ENCODE measurements at regions not wholly inside any gene's neighbourhood (a gene's known extent, or its start where the extent isn't known, plus 50 kb on each side); places are given as distances from the start of the nearest gene placed in this dataset.
A peak's percentile ranks its signal among the peaks of the same experiment; 100 is the strongest.
"Not testable (repeated sequence)": the region's sequence is repeated elsewhere in the genome, so short reads cannot be mapped to it uniquely, and the experiment has no call there.

DNA sequence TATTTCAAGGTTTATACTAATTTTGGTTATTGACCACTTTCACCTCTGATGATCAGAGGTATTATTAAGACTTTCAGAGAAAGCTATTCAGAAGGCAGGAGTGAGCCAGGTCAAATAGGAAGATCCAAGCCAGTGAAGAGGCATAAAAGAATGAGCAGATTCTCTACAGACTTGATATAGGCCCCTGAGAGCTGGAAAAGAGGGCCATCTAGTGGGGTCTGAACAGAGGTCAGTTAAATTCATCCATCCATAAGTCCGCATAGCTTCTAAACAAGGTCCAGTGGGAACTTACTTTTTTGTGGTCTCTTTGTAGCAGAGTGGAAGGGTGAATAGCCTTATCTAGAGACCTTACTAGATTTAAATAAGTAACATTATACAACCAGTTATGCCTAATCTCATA, 126.6 kb upstream of the UFM1 start:
- Histone ChIP-seq H3K9me1 (ENCODE audit: insufficient read depth, low read length) (no peaks in the 10 kb centered on the region), H3K9me3 (ENCODE audit: control insufficient read depth, insufficient read depth, low read length) (no peaks in the 10 kb centered on the region), H3K56ac (ENCODE audit: extremely low read depth, insufficient read depth, low read length) (no peak overlapping the region), H2BK15ac (ENCODE audit: low read depth, low read length) (no peak overlapping the region), H2BK120ac (ENCODE audit: low read depth, low read length) (no peak overlapping the region), H3K9ac (ENCODE audit: low read depth, low read length) (no peak overlapping the region), H4K8ac (ENCODE audit: low read depth in 2 of 2, low read length in 2 of 2) (no peak overlapping the region), H3K27ac (ENCODE audit: insufficient read depth, low read length) (no peak overlapping the region), H3K23ac (ENCODE audit: low read depth, low read length) (no peak overlapping the region), H2BK20ac (ENCODE audit: low read depth, low read length) (no peak overlapping the region), H3K4me2 (ENCODE audit: low read depth, low read length) (no peak overlapping the region), H4K5ac (ENCODE audit: low read depth, low read length) (no peak overlapping the region), H3K18ac (ENCODE audit: low read depth, low read length) (no peak overlapping the region), H4K20me1 (ENCODE audit: insufficient read depth, low read length) (no peaks in the 10 kb centered on the region), H2AK9ac (replicated peaks; ENCODE audit: low read depth, low read length, poor library complexity) (no peak overlapping the region), H3K79me1 (ENCODE audit: low read depth in 1 of 2, low read length in 2 of 2) (no peaks in the 10 kb centered on the region), H3K4me3 (ENCODE audit: insufficient read depth, low read depth, low read length) (no peak overlapping the region), H2AFZ (replicated peaks; ENCODE audit: low read length, poor library complexity) (no peak overlapping the region), H3K36me3 (ENCODE audit: control insufficient read depth, insufficient read depth, low read length) (no peaks in the 10 kb centered on the region), H4K91ac (ENCODE audit: insufficient read depth, low read depth, low read length) (no peak overlapping the region), H3K27me3 (ENCODE audit: control insufficient read depth, insufficient read depth, low read length) (no peaks in the 10 kb centered on the region), H3K14ac (replicated peaks; ENCODE audit: low read depth, low read length) (no peak overlapping the region), H2AK5ac (ENCODE audit: low read depth, low read length) (no peak overlapping the region), H3K4ac (ENCODE audit: low read depth, low read length) (no peak overlapping the region), H3K4me1 (ENCODE audit: control insufficient read depth, insufficient read depth, low read length) (no peaks in the 10 kb centered on the region), H2BK5ac (ENCODE audit: low read depth, low read length, poor library complexity, severe bottlenecking) (no peak overlapping the region)
- ChIA-PET CTCF (interaction anchor here (1.2 kb wide), 1 partner anchor 582 kb away, joined by 3 read pairs; no protein-coding TSS in a partner anchor), POLR2A (ENCODE audit: unreplicated experiment) (no interaction called here)
- ATAC-seq (ENCODE audit: low read depth) = no peak
- intact Hi-C loops (cut with micrococcal nuclease) = loop anchor here (10.0 kb wide), 1 partner anchor 578 kb away; no protein-coding TSS in a partner anchor
- dilution Hi-C loops (cut with HindIII; ENCODE audit: low sequenced_read_pairs, unreplicated experiment) = no loop called here
- TF ChIP-seq RFX5 (IDR thresholded peaks at IDR 0.05; ENCODE audit: low read depth, low read length) (no peak), MAFK (IDR thresholded peaks at IDR 0.05; ENCODE audit: low read depth, low read length) (no peak), POLR2A (IDR thresholded peaks at IDR 0.05; ENCODE audit: low read depth, low read length) (no peak), RCOR1 (IDR thresholded peaks at IDR 0.05; ENCODE audit: insufficient replicate concordance, low read length) (no peak), CHD1 (IDR thresholded peaks at IDR 0.05; ENCODE audit: low read depth, low read length) (no peak), CEBPB (IDR thresholded peaks at IDR 0.05; ENCODE audit: low read depth, low read length) (no peak), RAD21 (IDR thresholded peaks at IDR 0.05; ENCODE audit: low read length) (peak; percentile 34; the same call in 1 of the 2 replicates)
- TF ChIP-seq, protein P1, sequence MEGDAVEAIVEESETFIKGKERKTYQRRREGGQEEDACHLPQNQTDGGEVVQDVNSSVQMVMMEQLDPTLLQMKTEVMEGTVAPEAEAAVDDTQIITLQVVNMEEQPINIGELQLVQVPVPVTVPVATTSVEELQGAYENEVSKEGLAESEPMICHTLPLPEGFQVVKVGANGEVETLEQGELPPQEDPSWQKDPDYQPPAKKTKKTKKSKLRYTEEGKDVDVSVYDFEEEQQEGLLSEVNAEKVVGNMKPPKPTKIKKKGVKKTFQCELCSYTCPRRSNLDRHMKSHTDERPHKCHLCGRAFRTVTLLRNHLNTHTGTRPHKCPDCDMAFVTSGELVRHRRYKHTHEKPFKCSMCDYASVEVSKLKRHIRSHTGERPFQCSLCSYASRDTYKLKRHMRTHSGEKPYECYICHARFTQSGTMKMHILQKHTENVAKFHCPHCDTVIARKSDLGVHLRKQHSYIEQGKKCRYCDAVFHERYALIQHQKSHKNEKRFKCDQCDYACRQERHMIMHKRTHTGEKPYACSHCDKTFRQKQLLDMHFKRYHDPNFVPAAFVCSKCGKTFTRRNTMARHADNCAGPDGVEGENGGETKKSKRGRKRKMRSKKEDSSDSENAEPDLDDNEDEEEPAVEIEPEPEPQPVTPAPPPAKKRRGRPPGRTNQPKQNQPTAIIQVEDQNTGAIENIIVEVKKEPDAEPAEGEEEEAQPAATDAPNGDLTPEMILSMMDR (conservative IDR thresholded peaks at IDR 0.05; ENCODE audit: low read depth, low read length) = no peak
- in situ Hi-C loops (cut with MboI; ENCODE audit: low sequenced_read_pairs) = loop anchor here (25.0 kb wide), 2 partner anchors 586 to 1136 kb away; no protein-coding TSS in a partner anchor
- no TSS peak for BruUV-seq (replicated peaks)
- WGBS, 2 experiments (ENCODE audit: extremely low coverage in 2 of 2, insufficient read length in 1 of 2) = no CpG with 5 or more reads among the region's 1 CpG
- DNase-seq = peak; percentile 1

DNA sequence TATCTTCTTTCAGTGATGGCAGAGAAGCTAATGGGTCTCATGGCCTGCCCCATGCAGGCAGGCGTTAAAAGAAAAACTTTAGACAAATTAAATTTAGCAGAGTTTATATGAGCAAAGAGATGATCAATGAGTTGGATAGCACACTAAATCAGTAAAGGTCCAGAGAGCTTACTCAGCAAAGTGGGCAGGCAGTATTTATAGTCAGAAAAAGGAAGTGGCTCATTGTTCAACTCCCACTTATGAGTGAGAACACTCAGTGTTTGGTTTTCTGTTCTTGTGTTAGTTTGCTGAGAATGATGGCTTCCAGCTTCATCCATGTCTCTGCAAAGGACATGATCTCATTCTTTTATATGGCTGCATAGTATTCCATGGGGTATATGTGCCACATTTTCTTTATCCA, 128.5 kb upstream of the UFM1 start:
- H3K4ac ChIP-seq (ENCODE audit: low read depth, low read length); H3K27me3 ChIP-seq (ENCODE audit: control insufficient read depth, insufficient read depth, low read length); H2BK15ac ChIP-seq (ENCODE audit: low read depth, low read length); H3K4me2 ChIP-seq (ENCODE audit: low read depth, low read length); H2AFZ ChIP-seq (replicated peaks; ENCODE audit: low read length, poor library complexity); dilution Hi-C loops (cut with HindIII; ENCODE audit: low sequenced_read_pairs, unreplicated experiment); H4K91ac ChIP-seq (ENCODE audit: insufficient read depth, low read depth, low read length); BruUV-seq (replicated peaks); H3K9ac ChIP-seq (ENCODE audit: low read depth, low read length); H3K4me3 ChIP-seq (ENCODE audit: insufficient read depth, low read depth, low read length); H2BK5ac ChIP-seq (ENCODE audit: low read depth, low read length, poor library complexity, severe bottlenecking); H3K56ac ChIP-seq (ENCODE audit: extremely low read depth, insufficient read depth, low read length); DNase-seq; POLR2A ChIA-PET (ENCODE audit: unreplicated experiment); H3K4me1 ChIP-seq (ENCODE audit: control insufficient read depth, insufficient read depth, low read length); H4K5ac ChIP-seq (ENCODE audit: low read depth, low read length); H3K9me3 ChIP-seq (ENCODE audit: control insufficient read depth, insufficient read depth, low read length); H3K9me1 ChIP-seq (ENCODE audit: insufficient read depth, low read length); H3K36me3 ChIP-seq (ENCODE audit: control insufficient read depth, insufficient read depth, low read length); H3K14ac ChIP-seq (replicated peaks; ENCODE audit: low read depth, low read length); ATAC-seq (ENCODE audit: low read depth); H2BK20ac ChIP-seq (ENCODE audit: low read depth, low read length); H4K20me1 ChIP-seq (ENCODE audit: insufficient read depth, low read length); H3K27ac ChIP-seq (ENCODE audit: insufficient read depth, low read length); H3K79me1 ChIP-seq (ENCODE audit: low read depth in 1 of 2, low read length in 2 of 2); H2BK120ac ChIP-seq (ENCODE audit: low read depth, low read length); H2AK9ac ChIP-seq (replicated peaks; ENCODE audit: low read depth, low read length, poor library complexity); H4K8ac ChIP-seq (ENCODE audit: low read depth in 2 of 2, low read length in 2 of 2); H3K23ac ChIP-seq (ENCODE audit: low read depth, low read length); H3K18ac ChIP-seq (ENCODE audit: low read depth, low read length); H2AK5ac ChIP-seq (ENCODE audit: low read depth, low read length): not testable (repeated sequence)
- in situ Hi-C loops (cut with MboI; ENCODE audit: low sequenced_read_pairs) (loop anchor here (25.0 kb wide), 2 partner anchors 584 to 1134 kb away; no protein-coding TSS in a partner anchor), intact Hi-C loops (cut with micrococcal nuclease) (loop anchor here (10.0 kb wide), 1 partner anchor 576 kb away; no protein-coding TSS in a partner anchor)
- CTCF ChIA-PET = interaction anchor here (0.6 kb wide), 1 partner anchor 78 kb away, joined by 4 read pairs; no protein-coding TSS in a partner anchor
- WGBS, 2 experiments (ENCODE audit: extremely low coverage in 2 of 2, insufficient read length in 1 of 2) = no CpG with 5 or more reads among the region's 1 CpG
